ENCODE measurements at regions not wholly inside any gene's neighbourhood (a gene's known extent, or its start where the extent isn't known, plus 50 kb on each side); places are given as distances from the start of the nearest gene placed in this dataset.

DNA sequence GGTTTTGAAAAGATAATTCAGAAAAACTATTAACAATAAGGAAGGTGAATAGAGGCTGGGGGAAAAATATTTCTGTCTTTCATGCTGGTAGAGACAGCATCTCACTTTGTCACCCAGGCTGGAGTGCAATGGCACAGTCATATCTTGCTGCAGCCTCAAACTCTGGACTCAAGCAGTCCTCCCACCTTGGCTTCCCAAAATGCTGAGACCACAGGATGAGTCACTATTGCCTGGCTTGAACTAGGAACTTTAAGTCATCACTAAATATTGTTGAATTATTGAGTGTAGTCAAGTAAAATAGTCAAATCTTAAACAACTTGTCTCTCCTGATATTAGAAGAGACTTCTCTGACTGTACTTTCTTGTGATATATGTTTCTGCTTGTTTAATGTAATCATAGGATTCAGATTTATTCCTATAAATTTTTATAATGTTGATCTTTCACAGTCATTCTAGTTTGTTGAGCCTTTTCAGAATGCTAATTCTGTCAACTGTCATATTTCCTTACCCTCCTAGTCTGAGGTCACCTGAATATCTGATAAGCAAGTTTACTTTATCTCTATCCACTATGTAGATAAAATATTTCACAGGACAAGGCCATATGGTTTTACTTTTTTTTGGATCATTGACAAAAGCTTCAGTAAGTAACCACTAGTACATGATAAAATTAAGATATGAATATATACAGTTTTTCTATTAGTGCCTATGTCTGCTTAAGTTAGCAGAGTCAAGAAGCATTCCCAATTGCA, 1696.5 kb downstream of the MAT2B start:
- TF ChIP-seq, protein P1, sequence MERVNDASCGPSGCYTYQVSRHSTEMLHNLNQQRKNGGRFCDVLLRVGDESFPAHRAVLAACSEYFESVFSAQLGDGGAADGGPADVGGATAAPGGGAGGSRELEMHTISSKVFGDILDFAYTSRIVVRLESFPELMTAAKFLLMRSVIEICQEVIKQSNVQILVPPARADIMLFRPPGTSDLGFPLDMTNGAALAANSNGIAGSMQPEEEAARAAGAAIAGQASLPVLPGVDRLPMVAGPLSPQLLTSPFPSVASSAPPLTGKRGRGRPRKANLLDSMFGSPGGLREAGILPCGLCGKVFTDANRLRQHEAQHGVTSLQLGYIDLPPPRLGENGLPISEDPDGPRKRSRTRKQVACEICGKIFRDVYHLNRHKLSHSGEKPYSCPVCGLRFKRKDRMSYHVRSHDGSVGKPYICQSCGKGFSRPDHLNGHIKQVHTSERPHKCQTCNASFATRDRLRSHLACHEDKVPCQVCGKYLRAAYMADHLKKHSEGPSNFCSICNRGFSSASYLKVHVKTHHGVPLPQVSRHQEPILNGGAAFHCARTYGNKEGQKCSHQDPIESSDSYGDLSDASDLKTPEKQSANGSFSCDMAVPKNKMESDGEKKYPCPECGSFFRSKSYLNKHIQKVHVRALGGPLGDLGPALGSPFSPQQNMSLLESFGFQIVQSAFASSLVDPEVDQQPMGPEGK (CRISPR knock-in tag; IDR thresholded peaks at IDR 0.05; ENCODE audit: borderline replicate concordance), result no peak
- TF ChIP-seq ZFP30 (CRISPR knock-in tag; IDR thresholded peaks at IDR 0.05), result no peak
- TF ChIP-seq ZNF565 (CRISPR knock-in tag; conservative IDR thresholded peaks at IDR 0.05; ENCODE audit: low read depth), result no peak
- TF ChIP-seq ZNF70 (CRISPR knock-in tag; IDR thresholded peaks at IDR 0.05), result no peak
- no peak for TF ChIP-seq PPARA (CRISPR knock-in tag; IDR thresholded peaks at IDR 0.05; ENCODE audit: borderline replicate concordance)
- TF ChIP-seq, protein P2, sequence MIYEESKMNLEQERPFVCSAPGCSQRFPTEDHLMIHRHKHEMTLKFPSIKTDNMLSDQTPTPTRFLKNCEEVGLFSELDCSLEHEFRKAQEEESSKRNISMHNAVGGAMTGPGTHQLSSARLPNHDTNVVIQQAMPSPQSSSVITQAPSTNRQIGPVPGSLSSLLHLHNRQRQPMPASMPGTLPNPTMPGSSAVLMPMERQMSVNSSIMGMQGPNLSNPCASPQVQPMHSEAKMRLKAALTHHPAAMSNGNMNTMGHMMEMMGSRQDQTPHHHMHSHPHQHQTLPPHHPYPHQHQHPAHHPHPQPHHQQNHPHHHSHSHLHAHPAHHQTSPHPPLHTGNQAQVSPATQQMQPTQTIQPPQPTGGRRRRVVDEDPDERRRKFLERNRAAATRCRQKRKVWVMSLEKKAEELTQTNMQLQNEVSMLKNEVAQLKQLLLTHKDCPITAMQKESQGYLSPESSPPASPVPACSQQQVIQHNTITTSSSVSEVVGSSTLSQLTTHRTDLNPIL (CRISPR knock-in tag; IDR thresholded peaks at IDR 0.05; ENCODE audit: low read depth), result no peak
- no peak for TF ChIP-seq ZFP3 (CRISPR knock-in tag; IDR thresholded peaks at IDR 0.05)
- TF ChIP-seq, protein P3, sequence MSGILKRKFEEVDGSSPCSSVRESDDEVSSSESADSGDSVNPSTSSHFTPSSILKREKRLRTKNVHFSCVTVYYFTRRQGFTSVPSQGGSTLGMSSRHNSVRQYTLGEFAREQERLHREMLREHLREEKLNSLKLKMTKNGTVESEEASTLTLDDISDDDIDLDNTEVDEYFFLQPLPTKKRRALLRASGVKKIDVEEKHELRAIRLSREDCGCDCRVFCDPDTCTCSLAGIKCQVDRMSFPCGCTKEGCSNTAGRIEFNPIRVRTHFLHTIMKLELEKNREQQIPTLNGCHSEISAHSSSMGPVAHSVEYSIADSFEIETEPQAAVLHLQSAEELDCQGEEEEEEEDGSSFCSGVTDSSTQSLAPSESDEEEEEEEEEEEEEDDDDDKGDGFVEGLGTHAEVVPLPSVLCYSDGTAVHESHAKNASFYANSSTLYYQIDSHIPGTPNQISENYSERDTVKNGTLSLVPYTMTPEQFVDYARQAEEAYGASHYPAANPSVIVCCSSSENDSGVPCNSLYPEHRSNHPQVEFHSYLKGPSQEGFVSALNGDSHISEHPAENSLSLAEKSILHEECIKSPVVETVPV (CRISPR knock-in tag; IDR thresholded peaks at IDR 0.05), result no peak
- no peak for TF ChIP-seq RARB (CRISPR knock-in tag; IDR thresholded peaks at IDR 0.05)
- no peak for TF ChIP-seq ESRRG (CRISPR knock-in tag; IDR thresholded peaks at IDR 0.05)
- no peak for TF ChIP-seq ARNTL (CRISPR knock-in tag; IDR thresholded peaks at IDR 0.05; ENCODE audit: borderline replicate concordance, low read depth)
- TF ChIP-seq, protein P4, sequence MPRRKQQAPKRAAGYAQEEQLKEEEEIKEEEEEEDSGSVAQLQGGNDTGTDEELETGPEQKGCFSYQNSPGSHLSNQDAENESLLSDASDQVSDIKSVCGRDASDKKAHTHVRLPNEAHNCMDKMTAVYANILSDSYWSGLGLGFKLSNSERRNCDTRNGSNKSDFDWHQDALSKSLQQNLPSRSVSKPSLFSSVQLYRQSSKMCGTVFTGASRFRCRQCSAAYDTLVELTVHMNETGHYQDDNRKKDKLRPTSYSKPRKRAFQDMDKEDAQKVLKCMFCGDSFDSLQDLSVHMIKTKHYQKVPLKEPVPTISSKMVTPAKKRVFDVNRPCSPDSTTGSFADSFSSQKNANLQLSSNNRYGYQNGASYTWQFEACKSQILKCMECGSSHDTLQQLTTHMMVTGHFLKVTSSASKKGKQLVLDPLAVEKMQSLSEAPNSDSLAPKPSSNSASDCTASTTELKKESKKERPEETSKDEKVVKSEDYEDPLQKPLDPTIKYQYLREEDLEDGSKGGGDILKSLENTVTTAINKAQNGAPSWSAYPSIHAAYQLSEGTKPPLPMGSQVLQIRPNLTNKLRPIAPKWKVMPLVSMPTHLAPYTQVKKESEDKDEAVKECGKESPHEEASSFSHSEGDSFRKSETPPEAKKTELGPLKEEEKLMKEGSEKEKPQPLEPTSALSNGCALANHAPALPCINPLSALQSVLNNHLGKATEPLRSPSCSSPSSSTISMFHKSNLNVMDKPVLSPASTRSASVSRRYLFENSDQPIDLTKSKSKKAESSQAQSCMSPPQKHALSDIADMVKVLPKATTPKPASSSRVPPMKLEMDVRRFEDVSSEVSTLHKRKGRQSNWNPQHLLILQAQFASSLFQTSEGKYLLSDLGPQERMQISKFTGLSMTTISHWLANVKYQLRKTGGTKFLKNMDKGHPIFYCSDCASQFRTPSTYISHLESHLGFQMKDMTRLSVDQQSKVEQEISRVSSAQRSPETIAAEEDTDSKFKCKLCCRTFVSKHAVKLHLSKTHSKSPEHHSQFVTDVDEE (CRISPR knock-in tag; IDR thresholded peaks at IDR 0.05), result peak; percentile 40; the same call in 1 of the 2 replicates
- TF ChIP-seq BACH2 (CRISPR knock-in tag; IDR thresholded peaks at IDR 0.05; ENCODE audit: borderline replicate concordance), result no peak
- no peak for TF ChIP-seq SNAI2 (CRISPR knock-in tag; IDR thresholded peaks at IDR 0.05)

Measured in SK-N-SH treated with all-trans-retinoic acid at 6 μM for 48 hours (cell line).